GM12873 (cell line): ENCODE measurements at regions not wholly inside any gene's neighbourhood (a gene's known extent, or its start where the extent isn't known, plus 50 kb on each side); places are given as distances from the start of the nearest gene placed in this dataset.

Source experiments
- TF ChIP-seq, protein P1 (sequence below): IDR thresholded peaks from 2 replicates; pipeline ENCODE4 v1.5.1; 2012; ENCODE audit warnings: low read depth, mild to moderate bottlenecking, moderate library complexity, low read length, control low read depth; ENCODE audit not compliant: insufficient read depth; ENCODE audit errors: missing control alignments

DNA sequence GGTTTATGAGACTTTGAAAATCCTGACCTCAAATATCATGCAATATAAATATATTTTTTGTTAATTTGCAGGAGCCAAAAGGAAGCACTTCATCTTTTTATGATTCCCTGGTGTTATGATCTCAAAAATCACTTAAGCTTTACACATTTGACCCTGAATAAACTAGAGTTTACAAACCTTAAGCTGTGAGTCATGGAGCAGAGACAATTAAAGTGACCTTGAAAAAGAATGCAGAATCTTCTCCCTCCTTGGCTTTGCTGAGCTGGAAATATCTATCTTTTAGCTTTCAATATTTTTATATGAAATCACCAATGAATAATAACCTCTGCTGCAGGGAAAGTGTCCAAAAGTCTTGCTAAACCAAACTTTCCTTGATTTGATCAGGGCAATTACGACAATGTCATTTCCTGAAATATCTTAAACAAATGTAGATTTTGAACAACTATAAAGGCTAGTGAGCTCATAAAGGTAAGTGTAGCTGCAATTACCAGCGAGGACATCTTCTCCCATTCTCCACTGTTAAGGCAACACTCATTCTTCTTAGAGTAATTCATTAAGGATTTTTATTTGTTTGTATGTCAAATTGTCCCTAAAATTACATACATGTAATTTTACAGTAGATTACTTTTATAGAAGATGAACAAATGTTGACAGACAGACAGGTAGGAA lies 747.0 kb upstream of the LUZP2 start:
- TF ChIP-seq, protein P1, sequence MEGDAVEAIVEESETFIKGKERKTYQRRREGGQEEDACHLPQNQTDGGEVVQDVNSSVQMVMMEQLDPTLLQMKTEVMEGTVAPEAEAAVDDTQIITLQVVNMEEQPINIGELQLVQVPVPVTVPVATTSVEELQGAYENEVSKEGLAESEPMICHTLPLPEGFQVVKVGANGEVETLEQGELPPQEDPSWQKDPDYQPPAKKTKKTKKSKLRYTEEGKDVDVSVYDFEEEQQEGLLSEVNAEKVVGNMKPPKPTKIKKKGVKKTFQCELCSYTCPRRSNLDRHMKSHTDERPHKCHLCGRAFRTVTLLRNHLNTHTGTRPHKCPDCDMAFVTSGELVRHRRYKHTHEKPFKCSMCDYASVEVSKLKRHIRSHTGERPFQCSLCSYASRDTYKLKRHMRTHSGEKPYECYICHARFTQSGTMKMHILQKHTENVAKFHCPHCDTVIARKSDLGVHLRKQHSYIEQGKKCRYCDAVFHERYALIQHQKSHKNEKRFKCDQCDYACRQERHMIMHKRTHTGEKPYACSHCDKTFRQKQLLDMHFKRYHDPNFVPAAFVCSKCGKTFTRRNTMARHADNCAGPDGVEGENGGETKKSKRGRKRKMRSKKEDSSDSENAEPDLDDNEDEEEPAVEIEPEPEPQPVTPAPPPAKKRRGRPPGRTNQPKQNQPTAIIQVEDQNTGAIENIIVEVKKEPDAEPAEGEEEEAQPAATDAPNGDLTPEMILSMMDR: no peak

DNA sequence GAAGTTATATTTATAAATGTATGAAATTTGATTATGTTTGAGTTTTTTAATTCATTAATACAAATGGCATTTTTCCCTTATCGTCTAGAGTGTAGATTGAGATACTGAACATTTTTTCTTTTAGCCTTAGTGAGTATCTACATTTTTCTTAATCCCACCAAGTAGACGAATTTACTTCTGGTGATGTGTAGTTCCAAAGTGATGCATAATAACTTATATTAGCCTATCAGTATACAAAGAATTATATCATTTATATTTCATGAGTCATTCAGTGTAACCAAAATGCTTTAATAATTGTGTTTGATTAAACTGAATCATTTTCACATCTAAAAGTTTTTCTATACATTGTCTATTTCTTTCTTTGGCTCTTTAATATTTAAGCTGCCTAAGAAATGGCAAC lies 745.6 kb upstream of the LUZP2 start:
- TF ChIP-seq, protein P1: no peak

- TF ChIP-seq, protein P1: no peak
Observed at GRCh38 chr11:23755076-23755475, 741.8 kb upstream of the LUZP2 start.

DNA sequence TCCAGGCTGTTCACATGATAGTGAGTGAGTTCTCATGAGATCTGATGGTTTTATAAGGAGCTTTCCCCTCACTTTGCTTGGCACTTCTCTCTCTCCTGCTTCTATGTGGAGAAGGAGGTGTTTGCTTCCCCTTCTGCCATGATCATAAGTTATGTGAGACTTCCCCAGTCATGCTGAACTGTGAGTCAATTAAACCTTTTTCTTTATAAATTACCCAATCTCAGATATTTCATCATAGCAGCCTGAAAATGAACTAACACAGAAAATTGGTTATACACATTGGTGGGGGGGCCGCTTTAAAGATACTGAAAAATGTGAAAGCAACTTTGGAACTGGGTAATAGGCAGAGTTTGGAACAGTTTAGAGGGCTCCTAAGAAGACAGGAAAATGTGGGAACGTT lies 741.1 kb upstream of the LUZP2 start:
- TF ChIP-seq, protein P1: no peak

DNA sequence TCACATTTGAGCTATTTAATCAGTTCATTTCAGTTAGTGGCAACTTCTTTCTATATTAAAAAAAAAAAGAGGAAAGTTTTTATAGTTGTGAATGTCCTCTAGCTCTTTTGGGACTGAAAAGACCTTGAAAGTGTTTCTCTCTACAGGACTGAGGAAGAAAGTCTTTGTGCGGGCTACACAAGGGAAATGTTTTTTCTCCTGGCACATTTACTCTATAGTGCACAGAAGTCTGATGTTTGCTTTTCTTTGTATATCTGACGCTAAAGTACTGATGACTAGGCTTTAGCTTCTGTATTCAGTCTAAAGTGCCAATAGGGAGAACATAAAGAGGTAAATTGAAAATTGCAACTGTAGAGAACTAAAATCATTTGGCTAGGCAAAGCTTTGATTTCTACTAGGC lies 737.4 kb upstream of the LUZP2 start:
- TF ChIP-seq, protein P1: no peak

GRCh38 chr11:23764286-23764685 lies 732.6 kb upstream of the LUZP2 start:
- TF ChIP-seq, protein P1: no peak

DNA sequence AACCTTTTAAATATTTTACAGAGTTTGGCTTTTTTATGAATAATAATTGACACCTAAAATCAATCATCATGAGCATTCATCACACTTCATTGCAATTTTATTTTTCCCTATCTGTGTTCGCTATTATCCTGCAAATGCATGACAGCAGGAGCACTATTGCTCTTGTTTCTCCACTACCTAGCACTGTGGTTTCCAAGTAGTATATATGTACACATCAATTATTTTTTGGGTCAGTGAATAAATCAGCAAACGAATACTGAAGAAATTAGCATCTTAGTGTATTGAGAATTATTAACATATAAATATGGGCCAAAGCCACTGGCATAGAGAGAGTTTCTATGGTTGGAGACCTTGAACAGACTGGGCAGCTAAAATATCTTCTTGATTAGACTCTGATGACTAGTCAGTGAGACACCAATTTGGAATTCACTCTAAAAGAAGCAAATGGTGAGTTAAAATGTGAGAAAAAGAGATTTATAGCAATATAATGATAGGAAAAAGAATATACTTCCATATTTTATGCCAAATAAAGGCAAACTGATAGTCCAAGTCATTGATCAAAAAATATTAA lies 731.1 kb upstream of the LUZP2 start:
- TF ChIP-seq, protein P1: no peak

GRCh38 chr11:23767576-23767975 lies 729.3 kb upstream of the LUZP2 start:
- TF ChIP-seq, protein P1: no peak
